Astrocyte (in vitro differentiated cells and primary cell): ENCODE measurements at regions not wholly inside any gene's neighbourhood (a gene's known extent, or its start where the extent isn't known, plus 50 kb on each side); places are given as distances from the start of the nearest gene placed in this dataset.

Experiments used
- EZH2 ChIP-seq: IDR thresholded peaks from 2 replicates; pipeline ENCODE4 v1.6.1; 2012; ENCODE audit warnings: mild to moderate bottlenecking, low read length, inconsistent platforms; ENCODE audit not compliant: insufficient read depth
- TF ChIP-seq, protein P1 (sequence below): IDR thresholded peaks from 2 replicates; pipeline ENCODE4 v1.5.1; 2011; ENCODE audit warnings: low read depth, mild to moderate bottlenecking, inconsistent platforms, low read length, moderate library complexity; ENCODE audit not compliant: insufficient read depth

DNA sequence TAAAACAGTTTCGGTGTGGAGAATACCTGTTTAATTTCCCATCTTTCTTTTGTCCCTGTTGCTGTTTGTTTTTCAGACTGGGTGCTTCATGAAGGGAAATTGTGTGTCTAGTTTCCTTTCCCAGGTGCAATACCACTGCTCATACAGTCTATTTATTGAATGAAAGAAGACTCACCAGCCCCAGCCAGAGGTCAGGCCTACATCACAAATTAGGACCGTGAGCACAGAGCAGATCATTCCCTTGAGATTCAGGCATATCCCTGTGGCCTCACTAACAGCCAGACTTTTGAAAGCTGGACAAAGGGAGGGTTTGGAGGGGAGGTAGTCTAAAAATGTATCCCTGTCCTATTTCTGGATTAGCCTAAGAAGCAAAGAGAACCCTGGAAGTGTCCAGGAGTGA, 278.9 kb downstream of the IRS1 start:
- no peak for TF ChIP-seq EZH2
- TF ChIP-seq, protein P1, sequence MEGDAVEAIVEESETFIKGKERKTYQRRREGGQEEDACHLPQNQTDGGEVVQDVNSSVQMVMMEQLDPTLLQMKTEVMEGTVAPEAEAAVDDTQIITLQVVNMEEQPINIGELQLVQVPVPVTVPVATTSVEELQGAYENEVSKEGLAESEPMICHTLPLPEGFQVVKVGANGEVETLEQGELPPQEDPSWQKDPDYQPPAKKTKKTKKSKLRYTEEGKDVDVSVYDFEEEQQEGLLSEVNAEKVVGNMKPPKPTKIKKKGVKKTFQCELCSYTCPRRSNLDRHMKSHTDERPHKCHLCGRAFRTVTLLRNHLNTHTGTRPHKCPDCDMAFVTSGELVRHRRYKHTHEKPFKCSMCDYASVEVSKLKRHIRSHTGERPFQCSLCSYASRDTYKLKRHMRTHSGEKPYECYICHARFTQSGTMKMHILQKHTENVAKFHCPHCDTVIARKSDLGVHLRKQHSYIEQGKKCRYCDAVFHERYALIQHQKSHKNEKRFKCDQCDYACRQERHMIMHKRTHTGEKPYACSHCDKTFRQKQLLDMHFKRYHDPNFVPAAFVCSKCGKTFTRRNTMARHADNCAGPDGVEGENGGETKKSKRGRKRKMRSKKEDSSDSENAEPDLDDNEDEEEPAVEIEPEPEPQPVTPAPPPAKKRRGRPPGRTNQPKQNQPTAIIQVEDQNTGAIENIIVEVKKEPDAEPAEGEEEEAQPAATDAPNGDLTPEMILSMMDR = no peak
